IMR-90 (cell line): ENCODE measurements at regions not wholly inside any gene's neighbourhood (a gene's known extent, or its start where the extent isn't known, plus 50 kb on each side); places are given as distances from the start of the nearest gene placed in this dataset.

Source experiments
- ATAC-seq: fragments of 200-7000 bp; cut with Tn5 transposase; 2 replicates; pipeline ENCODE4 v1.9.1; 2020; ENCODE audit warnings: low read depth, mild to moderate bottlenecking, moderate library complexity
- BruUV-seq: library from RNA; stranded (reverse); fragments of 400-500 nt; replicated peaks from 2 replicates; lab custom pipeline; 2021; lab: Mats Ljungman, UMichigan
- CTCF ChIA-PET: fragments of 300-600 bp; formaldehyde crosslinking; extraction: SDS; loops from one replicate; lab custom pipeline; 2021; ENCODE audit warnings: antibody characterized with exemption; lab: Yijun Ruan, JAX
- POLR2A ChIA-PET: fragments of 300-600 bp; sonication (Branson Sonifier 250); formaldehyde crosslinking; loops from one replicate; lab custom pipeline; 2022; ENCODE audit warnings: antibody characterized with exemption; ENCODE audit not compliant: unreplicated experiment; lab: Charles Lee
- DNase-seq: peaks from one replicate; pipeline ENCODE4 v3.0.0; 2013
- H2AFZ ChIP-seq: replicated peaks from 2 replicates; pipeline ENCODE3; 2013; ENCODE audit warnings: low read length, mild to moderate bottlenecking; ENCODE audit not compliant: poor library complexity
- H2AK5ac ChIP-seq: 2 replicates; pipeline ENCODE4 v1.6.1; 2013; ENCODE audit warnings: low read depth, low read length, inconsistent platforms
- H2AK9ac ChIP-seq: replicated peaks from 2 replicates; pipeline ENCODE3; 2013; ENCODE audit warnings: mild to moderate bottlenecking, low read depth, low read length, moderate library complexity; ENCODE audit not compliant: poor library complexity
- H2BK120ac ChIP-seq: 2 replicates; pipeline ENCODE4 v1.6.1; 2013; ENCODE audit warnings: low read depth, low read length, inconsistent platforms
- H2BK15ac ChIP-seq: 3 replicates; pipeline ENCODE4 v1.6.1; 2013; ENCODE audit warnings: low read depth, low read length, inconsistent platforms
- H2BK20ac ChIP-seq: 2 replicates; pipeline ENCODE4 v1.6.1; 2013; ENCODE audit warnings: low read depth, mild to moderate bottlenecking, inconsistent platforms, low read length, moderate library complexity
- H2BK5ac ChIP-seq: 2 replicates; pipeline ENCODE4 v1.6.1; 2013; ENCODE audit warnings: mild to moderate bottlenecking, low read depth, low read length, inconsistent platforms; ENCODE audit not compliant: poor library complexity, severe bottlenecking
- H3K14ac ChIP-seq: replicated peaks from 2 replicates; pipeline ENCODE4 v1.6.1; 2013; ENCODE audit warnings: low read depth, low read length, inconsistent platforms
- H3K18ac ChIP-seq: 2 replicates; pipeline ENCODE4 v1.6.1; 2013; ENCODE audit warnings: low read depth, low read length, control low read depth
- H3K23ac ChIP-seq: 2 replicates; pipeline ENCODE4 v1.6.1; 2013; ENCODE audit warnings: low read depth, low read length, inconsistent platforms
- H3K27ac ChIP-seq: 2 replicates; pipeline ENCODE4 v1.5.1; 2013; ENCODE audit warnings: mild to moderate bottlenecking, control low read depth, low read length; ENCODE audit not compliant: insufficient read depth
- H3K27me3 ChIP-seq: 2 replicates; pipeline ENCODE4 v1.6.1; 2013; ENCODE audit warnings: low read length; ENCODE audit not compliant: control insufficient read depth, insufficient read depth
- H3K36me3 ChIP-seq: 2 replicates; pipeline ENCODE4 v1.6.1; 2013; ENCODE audit warnings: low read length, mixed read lengths; ENCODE audit not compliant: control insufficient read depth, insufficient read depth
- H3K4ac ChIP-seq: 2 replicates; pipeline ENCODE4 v1.6.1; 2013; ENCODE audit warnings: low read depth, low read length, inconsistent platforms
- H3K4me1 ChIP-seq: 2 replicates; pipeline ENCODE4 v1.6.1; 2013; ENCODE audit warnings: low read length, mixed read lengths; ENCODE audit not compliant: control insufficient read depth, insufficient read depth
- H3K4me2 ChIP-seq: 2 replicates; pipeline ENCODE4 v1.6.1; 2013; ENCODE audit warnings: low read depth, mild to moderate bottlenecking, control low read depth, low read length, moderate library complexity
- H3K4me3 ChIP-seq: 2 replicates; pipeline ENCODE4 v1.5.1; 2013; ENCODE audit warnings: low read depth, mild to moderate bottlenecking, control low read depth, low read length, moderate library complexity; ENCODE audit not compliant: insufficient read depth
- H3K56ac ChIP-seq: 2 replicates; pipeline ENCODE4 v1.6.1; 2013; ENCODE audit warnings: low read length, inconsistent platforms; ENCODE audit not compliant: insufficient read depth; ENCODE audit errors: extremely low read depth
- H3K79me1 ChIP-seq, 2 experiments: 2 replicates each; pipeline ENCODE4 v1.6.1; 2013; ENCODE audit warnings: low read length in 2 of 2, inconsistent platforms in 1 of 2, low read depth in 1 of 2
- H3K9ac ChIP-seq: 2 replicates; pipeline ENCODE4 v1.6.1; 2013; ENCODE audit warnings: low read depth, low read length, control low read depth
- H3K9me1 ChIP-seq: 2 replicates; pipeline ENCODE4 v1.6.1; 2013; ENCODE audit warnings: low read length, inconsistent platforms; ENCODE audit not compliant: insufficient read depth
- H3K9me3 ChIP-seq: 2 replicates; pipeline ENCODE4 v1.6.1; 2013; ENCODE audit warnings: low read length; ENCODE audit not compliant: control insufficient read depth, insufficient read depth
- H4K20me1 ChIP-seq: 2 replicates; pipeline ENCODE4 v1.6.1; 2013; ENCODE audit warnings: low read length, inconsistent platforms; ENCODE audit not compliant: insufficient read depth
- H4K5ac ChIP-seq: 2 replicates; pipeline ENCODE4 v1.6.1; 2013; ENCODE audit warnings: mild to moderate bottlenecking, low read depth, low read length, control low read depth
- H4K8ac ChIP-seq, 2 experiments: 2 replicates each; pipeline ENCODE4 v1.6.1; 2013; ENCODE audit warnings: low read depth in 2 of 2, low read length in 2 of 2, control low read depth in 1 of 2, inconsistent platforms in 1 of 2
- H4K91ac ChIP-seq: 2 replicates; pipeline ENCODE4 v1.6.1; 2013; ENCODE audit warnings: low read depth, low read length, inconsistent platforms; ENCODE audit not compliant: insufficient read depth
- CEBPB ChIP-seq: IDR thresholded peaks from 2 replicates; pipeline ENCODE4 v1.6.1; 2012; ENCODE audit warnings: low read depth, low read length, improper control_type of control experiment
- SMC3 ChIP-seq: fragments of 150-350 bp; IDR thresholded peaks from 2 replicates; pipeline ENCODE4 v1.6.1; 2016; ENCODE audit warnings: low read depth, mild to moderate bottlenecking, antibody characterized with exemption, low read length, moderate library complexity
- WGBS, 2 experiments: methylation state at CpG; one replicate each; pipeline versions ENCODE4 v1.1.5 to v1.1.7; 2013; ENCODE audit warnings: missing lambda C conversion rate in 2 of 2; ENCODE audit not compliant: insufficient read length in 1 of 2; ENCODE audit errors: extremely low coverage in 2 of 2; 5-methylcytosine and 5-hydroxymethylcytosine counted together
- dilution Hi-C: fragments of 300-500 bp; cut with HindIII; formaldehyde crosslinking; loops from one replicate; pipeline ENCODE4 v1.14.3; 2018; ENCODE audit warnings: low sequenced_read_pairs; ENCODE audit not compliant: unreplicated experiment
- in situ Hi-C: fragments of 300-500 bp; cut with MboI; formaldehyde crosslinking; loops from 3 replicates; pipeline ENCODE4 v1.14.3; 2019; ENCODE audit warnings: low sequenced_read_pairs, inconsistent platforms, mixed read lengths
- intact Hi-C: fragments of 100-400 bp; cut with micrococcal nuclease; formaldehyde crosslinking; loops from 2 replicates; pipeline ENCODE4 v1.10.0; 2022

DNA sequence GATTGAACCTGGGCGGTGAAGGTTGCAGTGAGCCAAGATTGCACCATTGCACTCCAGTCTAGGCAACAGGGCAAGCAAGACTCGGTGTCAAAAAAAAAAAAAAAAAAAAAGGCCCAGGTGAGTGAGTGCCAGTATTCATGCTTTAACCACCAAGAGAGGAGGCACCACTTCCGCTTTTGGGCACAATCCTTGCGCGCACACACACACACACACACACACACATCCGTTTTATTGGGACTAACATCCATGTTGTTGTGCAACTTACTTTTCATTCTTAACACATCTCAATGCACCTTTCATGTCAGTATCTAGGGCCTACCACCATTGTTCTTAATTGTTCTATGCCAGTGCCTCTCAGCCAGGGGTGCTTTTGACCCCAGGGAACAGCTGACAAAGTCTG lies 263.0 kb downstream of the CDC5L start:
- H4K8ac ChIP-seq = no peak overlapping the region
- WGBS, 2 experiments = no CpG with 5 or more reads among the region's 6 CpGs
- no peak overlapping the region for H3K4me3 ChIP-seq
- no peak overlapping the region for H3K9ac ChIP-seq
- dilution Hi-C loops = no loop called here
- H3K79me1 ChIP-seq = no peaks in the 10 kb centered on the region
- no peak overlapping the region for H2AK5ac ChIP-seq
- in situ Hi-C loops = loop anchor here (25.0 kb wide), 1 partner anchor 1262 kb away; no protein-coding TSS in a partner anchor
- H2AFZ ChIP-seq = no peak overlapping the region
- H2BK15ac ChIP-seq = no peak overlapping the region
- H3K9me3 ChIP-seq = no peaks in the 10 kb centered on the region
- H3K18ac ChIP-seq = no peak overlapping the region
- no peak overlapping the region for H2BK20ac ChIP-seq
- no peak overlapping the region for H3K4ac ChIP-seq
- no peak overlapping the region for H2BK120ac ChIP-seq
- ATAC-seq = no peak
- H3K27ac ChIP-seq = no peak overlapping the region
- H3K9me1 ChIP-seq = peaks cover 4% of the 10 kb centered on the region; the same call in 1 of the 2 replicates
- no peak for DNase-seq
- H4K91ac ChIP-seq = no peak overlapping the region
- no peaks in the 10 kb centered on the region; the same call in 1 of the 2 replicates for H3K27me3 ChIP-seq
- ChIA-PET POLR2A (no interaction called here), CTCF (interaction anchor here (1.4 kb wide), 1 partner anchor 175 kb away, joined by 5 read pairs; no protein-coding TSS in a partner anchor)
- no peak overlapping the region for H3K4me2 ChIP-seq
- H3K4me1 ChIP-seq = peaks cover 5% of the 10 kb centered on the region
- no peaks in the 10 kb centered on the region for H4K20me1 ChIP-seq
- intact Hi-C loops = no loop called here
- no peak for TF ChIP-seq SMC3
- TF ChIP-seq CEBPB = peak; percentile 30
- no peak overlapping the region for H2AK9ac ChIP-seq
- no TSS peak for BruUV-seq
- no peak overlapping the region for H3K23ac ChIP-seq
- H3K56ac ChIP-seq = no peak overlapping the region
- no peaks in the 10 kb centered on the region for H3K36me3 ChIP-seq
- no peak overlapping the region for H4K5ac ChIP-seq
- no peak overlapping the region for H3K14ac ChIP-seq
- no peak overlapping the region for H2BK5ac ChIP-seq
